ENCODE measurements at regions not wholly inside any gene's neighbourhood (a gene's known extent, or its start where the extent isn't known, plus 50 kb on each side); places are given as distances from the start of the nearest gene placed in this dataset.
"Not testable (repeated sequence)": the region's sequence is repeated elsewhere in the genome, so short reads cannot be mapped to it uniquely, and the experiment has no call there.

- Histone ChIP-seq H3K4me1 (ENCODE audit: low read depth) (no peaks in the 10 kb centered on the region), H3K9me3 (ENCODE audit: low read depth) (no peaks in the 10 kb centered on the region), H3K27me3 (no peaks in the 10 kb centered on the region), H3K4me3 (no peak overlapping the region), H3K36me3 (no peaks in the 10 kb centered on the region), H3K27ac (no peak overlapping the region)
- TF ChIP-seq CTCF (IDR thresholded peaks at IDR 0.05; ENCODE audit: low read depth, low read length): no peak
- no peak for DNase-seq (ENCODE audit: low read depth in 1 of 2, low spot score in 1 of 2)
Measured at GRCh38 chr22:49657974-49658590, 169.6 kb downstream of the BRD1 start.

DNA sequence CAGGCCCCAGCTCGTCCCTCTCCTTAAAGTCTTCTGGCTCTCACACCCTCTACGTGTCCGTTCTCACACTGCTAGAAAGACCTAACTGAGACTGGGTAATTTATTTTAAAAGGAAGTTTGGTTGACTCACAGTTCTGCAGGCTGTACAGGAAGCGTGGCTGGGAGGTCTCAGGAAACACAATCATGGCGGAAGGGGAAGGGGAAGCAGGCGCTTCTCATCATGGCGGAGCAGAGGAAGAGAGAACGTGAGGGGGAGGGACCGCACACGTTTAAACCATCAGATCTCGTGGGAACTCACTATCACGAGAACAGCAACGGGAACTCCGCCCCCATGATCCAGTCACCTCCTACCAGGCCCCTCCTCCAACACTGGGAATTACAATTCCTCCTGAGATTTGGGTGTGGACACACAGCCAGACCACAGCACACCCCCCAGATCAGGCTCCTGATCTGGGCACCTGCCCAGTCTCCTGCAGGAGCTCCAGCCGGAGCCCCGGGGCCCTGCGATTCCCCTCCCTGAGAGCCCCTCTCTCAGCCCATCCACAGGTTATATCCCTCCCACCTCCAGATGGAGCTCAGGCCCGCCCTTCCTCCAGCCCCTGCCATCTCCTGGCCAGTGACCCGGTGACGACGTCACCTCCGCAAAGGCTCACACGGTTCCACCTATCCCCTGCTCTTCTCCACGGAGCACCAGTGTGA lies 170.2 kb downstream of the BRD1 start:
- no peaks in the 10 kb centered on the region for H3K27me3 ChIP-seq
- no peaks in the 10 kb centered on the region for H3K4me1 ChIP-seq (ENCODE audit: low read depth)
- no peak for DNase-seq (ENCODE audit: low read depth in 1 of 2, low spot score in 1 of 2)
- no peak for TF ChIP-seq CTCF (IDR thresholded peaks at IDR 0.05; ENCODE audit: low read depth, low read length)
- H3K36me3 ChIP-seq: no peaks in the 10 kb centered on the region
- H3K27ac ChIP-seq: no peak overlapping the region
- no peak overlapping the region for H3K4me3 ChIP-seq
- H3K9me3 ChIP-seq (ENCODE audit: low read depth): no peaks in the 10 kb centered on the region

DNA sequence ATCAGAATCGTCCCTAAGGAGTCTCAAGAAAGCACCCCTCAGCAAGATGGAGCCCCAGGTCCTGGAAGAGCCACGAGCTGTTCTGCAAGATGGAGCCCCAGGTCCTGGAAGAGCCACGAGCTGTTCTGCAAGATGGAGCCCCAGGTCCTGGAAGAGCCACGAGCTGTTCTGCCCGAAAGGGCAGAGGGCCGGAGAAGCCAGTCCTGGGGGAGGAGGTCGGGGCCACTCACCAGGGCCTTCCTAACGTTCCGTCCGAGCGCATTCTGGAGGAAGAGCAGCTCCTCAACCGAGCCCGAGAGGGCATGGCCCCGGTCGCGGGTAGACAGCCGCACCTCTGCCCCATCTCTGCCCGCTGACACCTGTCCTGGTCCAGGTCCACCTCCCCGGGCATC lies 170.8 kb downstream of the BRD1 start:
- not testable (repeated sequence) for H3K27ac ChIP-seq; DNase-seq (ENCODE audit: low read depth in 1 of 2, low spot score in 1 of 2); H3K27me3 ChIP-seq; H3K4me1 ChIP-seq (ENCODE audit: low read depth); H3K36me3 ChIP-seq; H3K9me3 ChIP-seq (ENCODE audit: low read depth); H3K4me3 ChIP-seq

DNA sequence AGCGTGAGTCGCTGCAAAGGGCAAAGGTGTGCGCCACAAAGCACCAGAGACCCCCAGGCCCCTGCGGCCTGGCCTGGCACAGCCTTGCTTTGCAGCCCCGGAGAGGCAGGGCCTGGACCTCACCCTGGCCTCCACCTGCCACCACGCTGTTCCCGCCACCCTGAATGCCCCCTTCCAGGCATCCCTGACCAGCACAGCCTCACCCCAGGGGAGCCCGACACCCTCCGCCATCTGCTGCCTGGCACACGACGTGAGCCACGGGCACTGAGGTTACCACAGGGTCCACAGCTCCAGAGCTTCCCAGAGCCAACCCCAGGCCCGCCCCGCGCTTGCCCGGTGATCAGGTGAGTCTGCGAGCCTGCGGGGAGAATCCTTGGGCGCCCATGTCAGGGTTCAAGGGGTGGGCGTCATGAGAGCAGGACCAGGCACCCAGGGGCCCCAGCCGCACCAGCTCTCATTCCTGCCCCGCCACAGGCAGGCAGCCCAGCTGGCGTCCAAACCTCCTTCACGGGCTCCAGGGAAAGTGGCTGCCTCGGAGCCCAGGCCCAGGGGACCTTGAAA lies 171.3 kb downstream of the BRD1 start:
- H3K36me3 ChIP-seq: no peaks in the 10 kb centered on the region
- no peak for TF ChIP-seq CTCF (IDR thresholded peaks at IDR 0.05; ENCODE audit: low read depth, low read length)
- no peaks in the 10 kb centered on the region for H3K4me1 ChIP-seq (ENCODE audit: low read depth)
- no peaks in the 10 kb centered on the region for H3K9me3 ChIP-seq (ENCODE audit: low read depth)
- no peak for DNase-seq (ENCODE audit: low read depth in 1 of 2, low spot score in 1 of 2)
- no peak overlapping the region for H3K27ac ChIP-seq
- no peaks in the 10 kb centered on the region for H3K27me3 ChIP-seq
- no peak overlapping the region for H3K4me3 ChIP-seq

- no peak overlapping the region for H3K4me3 ChIP-seq
- no peaks in the 10 kb centered on the region for H3K9me3 ChIP-seq (ENCODE audit: low read depth)
- DNase-seq (ENCODE audit: low read depth in 1 of 2, low spot score in 1 of 2): no peak
- H3K27ac ChIP-seq: no peak overlapping the region
- no peaks in the 10 kb centered on the region for H3K27me3 ChIP-seq
- H3K36me3 ChIP-seq: no peaks in the 10 kb centered on the region
- no peaks in the 10 kb centered on the region for H3K4me1 ChIP-seq (ENCODE audit: low read depth)
- no peak for TF ChIP-seq CTCF (IDR thresholded peaks at IDR 0.05; ENCODE audit: low read depth, low read length)
Measured at GRCh38 chr22:49655168-49655812, 172.4 kb downstream of the BRD1 start.
